ENCODE measurements at regions not wholly inside any gene's neighbourhood (a gene's known extent, or its start where the extent isn't known, plus 50 kb on each side); places are given as distances from the start of the nearest gene placed in this dataset.
"Not testable (repeated sequence)": the region's sequence is repeated elsewhere in the genome, so short reads cannot be mapped to it uniquely, and the experiment has no call there.

DNA sequence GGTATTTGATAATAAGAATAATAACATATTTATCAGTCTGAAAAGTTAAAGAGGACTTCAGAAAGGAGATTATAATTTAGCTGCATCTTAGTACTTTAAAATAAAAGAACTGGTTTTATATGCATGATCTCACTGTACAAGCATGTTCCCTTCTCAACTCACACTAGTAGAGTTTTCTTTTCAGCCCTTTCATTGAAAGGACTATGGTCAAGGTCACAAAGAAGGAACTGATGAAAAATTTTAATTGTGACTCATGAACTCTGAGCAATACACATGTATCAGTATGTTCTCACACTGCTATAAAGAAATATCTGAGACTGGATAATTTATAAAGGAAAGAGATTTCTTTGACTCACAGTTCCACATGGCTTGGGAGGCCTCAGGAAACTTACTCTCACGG is 73.7 kb upstream of the NDST4 start:
- no peak overlapping the region for H3K4me3 ChIP-seq (ENCODE audit: low read depth, low read length)
- TF ChIP-seq CTCF (IDR thresholded peaks at IDR 0.05; ENCODE audit: borderline replicate concordance, insufficient read depth, low read depth, low read length): no peak

DNA sequence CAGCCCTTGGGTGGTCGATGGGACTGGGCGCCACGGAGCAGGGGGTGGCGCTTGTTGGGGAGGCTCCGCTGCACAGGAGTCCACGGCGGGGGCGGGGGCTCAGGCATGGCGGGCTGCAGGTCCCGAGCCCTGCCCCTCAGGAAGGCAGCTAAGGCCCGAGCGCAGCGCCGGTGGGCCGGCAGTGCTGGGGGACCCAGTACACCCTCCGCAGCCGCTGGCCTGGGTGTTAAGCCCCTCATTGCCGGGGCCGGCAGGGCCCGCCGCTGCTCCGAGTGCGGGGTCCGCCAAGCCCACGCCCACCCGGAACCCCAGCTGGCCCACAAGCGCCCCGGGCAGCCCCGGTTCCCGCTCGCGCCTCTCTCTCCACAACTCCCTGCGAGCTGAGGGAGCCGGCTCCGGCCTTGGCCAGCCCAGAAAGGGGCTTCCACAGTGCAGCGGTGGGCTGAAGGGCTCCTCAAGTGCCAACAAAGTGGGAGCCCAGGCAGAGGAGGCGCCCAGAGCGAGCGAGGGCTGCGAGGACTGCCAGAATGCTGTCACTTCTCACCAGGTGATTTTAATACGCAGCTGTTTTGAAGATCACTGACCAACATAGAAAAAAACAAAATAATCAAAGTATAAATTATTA is 66.1 kb upstream of the NDST4 start:
- not testable (repeated sequence) for H3K4me3 ChIP-seq (ENCODE audit: low read depth, low read length)

GRCh38 chr4:115178687-115179086 is 65.3 kb upstream of the NDST4 start:
- not testable (repeated sequence) for H3K4me3 ChIP-seq (ENCODE audit: low read depth, low read length)

GRCh38 chr4:115171220-115171619 is 57.8 kb upstream of the NDST4 start:
- H3K4me3 ChIP-seq (ENCODE audit: low read depth, low read length): no peak overlapping the region
- TF ChIP-seq CTCF (IDR thresholded peaks at IDR 0.05; ENCODE audit: borderline replicate concordance, insufficient read depth, low read depth, low read length): no peak

- no peak overlapping the region for H3K4me3 ChIP-seq (ENCODE audit: low read depth, low read length)
- no peak for TF ChIP-seq CTCF (IDR thresholded peaks at IDR 0.05; ENCODE audit: borderline replicate concordance, insufficient read depth, low read depth, low read length)
Observed at GRCh38 chr4:115165503-115165902, 52.1 kb upstream of the NDST4 start.

Measured in GM12875 (cell line).